ENCODE measurements at regions not wholly inside any gene's neighbourhood (a gene's known extent, or its start where the extent isn't known, plus 50 kb on each side); places are given as distances from the start of the nearest gene placed in this dataset.

DNA sequence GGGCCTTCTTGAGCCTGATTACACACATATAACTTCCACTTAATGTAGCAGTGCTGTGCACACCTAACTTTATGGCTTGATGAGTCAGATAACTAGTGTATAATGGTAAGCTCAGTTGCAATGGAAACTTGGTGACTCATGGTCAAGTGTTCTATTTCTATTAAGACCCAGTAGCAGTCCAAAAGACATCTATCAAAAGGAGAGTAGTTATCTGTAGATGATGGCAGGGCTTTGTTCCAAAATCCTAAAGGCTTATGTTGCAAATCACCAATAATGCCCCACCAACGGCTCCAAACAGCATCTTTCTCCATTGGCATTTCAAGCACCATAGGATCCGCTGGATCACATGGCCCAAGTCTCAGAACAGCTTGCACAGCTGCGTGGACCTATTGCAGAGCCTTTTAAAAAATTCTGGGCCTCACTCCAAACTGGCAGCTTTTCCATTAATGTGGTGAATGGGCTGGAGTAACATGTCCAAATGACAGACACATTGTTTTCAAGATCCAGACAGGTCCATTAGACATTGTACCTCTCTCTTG lies 566.8 kb upstream of the USP24 start:
- Mint-ChIP-seq H3K27me3 (ENCODE audit: low read depth in 3 of 3) (no peaks in the 10 kb centered on the region), H3K9me3 (peaks cover 0 to 10% (median 8%) of the 10 kb centered on the region in 7 donors), H3K27ac (no peak overlapping the region), H3K36me3 (no peaks in the 10 kb centered on the region), H3K4me1 (no peaks in the 10 kb centered on the region), H3K4me3 (no peak overlapping the region)
- H3K4me3 ChIP-seq (replicated peaks in 1 of 3; ENCODE audit: low read depth in 2 of 3, low read length in 3 of 3), result no peak overlapping the region
- H3K4me1 ChIP-seq (ENCODE audit: control insufficient read depth in 1 of 2, insufficient read depth in 2 of 2, low read length in 2 of 2), result no peaks in the 10 kb centered on the region
- no peak for DNase-seq
- no peak overlapping the region for H3K27ac ChIP-seq (ENCODE audit: low read depth in 1 of 2, low read length in 2 of 2)
- H2AFZ ChIP-seq (ENCODE audit: insufficient read depth, low read depth, low read length, poor library complexity, severe bottlenecking), result no peak overlapping the region
- no peaks in the 10 kb centered on the region for H3K79me2 ChIP-seq (ENCODE audit: insufficient read depth, low read length)
- H3K9me3 ChIP-seq (replicated peaks in 1 of 2; ENCODE audit: control insufficient read depth in 1 of 2, insufficient read depth in 1 of 2, low read length in 2 of 2), result peaks cover 0 to 6% of the 10 kb centered on the region in 2 donors
- no peak overlapping the region for H3K9ac ChIP-seq (ENCODE audit: insufficient read depth, low read length, poor library complexity, severe bottlenecking)
- TF ChIP-seq, protein P1, sequence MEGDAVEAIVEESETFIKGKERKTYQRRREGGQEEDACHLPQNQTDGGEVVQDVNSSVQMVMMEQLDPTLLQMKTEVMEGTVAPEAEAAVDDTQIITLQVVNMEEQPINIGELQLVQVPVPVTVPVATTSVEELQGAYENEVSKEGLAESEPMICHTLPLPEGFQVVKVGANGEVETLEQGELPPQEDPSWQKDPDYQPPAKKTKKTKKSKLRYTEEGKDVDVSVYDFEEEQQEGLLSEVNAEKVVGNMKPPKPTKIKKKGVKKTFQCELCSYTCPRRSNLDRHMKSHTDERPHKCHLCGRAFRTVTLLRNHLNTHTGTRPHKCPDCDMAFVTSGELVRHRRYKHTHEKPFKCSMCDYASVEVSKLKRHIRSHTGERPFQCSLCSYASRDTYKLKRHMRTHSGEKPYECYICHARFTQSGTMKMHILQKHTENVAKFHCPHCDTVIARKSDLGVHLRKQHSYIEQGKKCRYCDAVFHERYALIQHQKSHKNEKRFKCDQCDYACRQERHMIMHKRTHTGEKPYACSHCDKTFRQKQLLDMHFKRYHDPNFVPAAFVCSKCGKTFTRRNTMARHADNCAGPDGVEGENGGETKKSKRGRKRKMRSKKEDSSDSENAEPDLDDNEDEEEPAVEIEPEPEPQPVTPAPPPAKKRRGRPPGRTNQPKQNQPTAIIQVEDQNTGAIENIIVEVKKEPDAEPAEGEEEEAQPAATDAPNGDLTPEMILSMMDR (IDR thresholded peaks at IDR 0.05), result no peak
- no peak overlapping the region for H3K4me2 ChIP-seq (replicated peaks; ENCODE audit: extremely low read depth, low read length, poor library complexity, severe bottlenecking)
- no peaks in the 10 kb centered on the region for H3K27me3 ChIP-seq (ENCODE audit: control insufficient read depth in 2 of 2, insufficient read depth in 2 of 2, low read length in 2 of 2)
- intact Hi-C loops (cut with micrococcal nuclease), result no loop called here
- H4K20me1 ChIP-seq (ENCODE audit: insufficient read depth, low read length), result no peaks in the 10 kb centered on the region
- H3K36me3 ChIP-seq (replicated peaks in 1 of 2; ENCODE audit: control insufficient read depth in 1 of 2, insufficient read depth in 2 of 2, low read length in 2 of 2), result no peaks in the 10 kb centered on the region
- 86% methylated on average over 1 of the region's 3 CpGs for WGBS (ENCODE audit: insufficient coverage)

GRCh38 chr1:55781003-55781402 lies 565.8 kb upstream of the USP24 start:
- H3K4me1 Mint-ChIP-seq, result no peaks in the 10 kb centered on the region

More at GRCh38 chr1:55781003-55781402, 565.8 kb upstream of the USP24 start:
- DNase-seq, result no peak
- 75% methylated on average over 1 of the region's 3 CpGs for WGBS (ENCODE audit: insufficient coverage)
- no peaks in the 10 kb centered on the region for H3K27me3 ChIP-seq (ENCODE audit: control insufficient read depth in 2 of 2, insufficient read depth in 2 of 2, low read length in 2 of 2)
- H3K27ac ChIP-seq (ENCODE audit: low read depth in 1 of 2, low read length in 2 of 2), result no peak overlapping the region
- H3K4me3 ChIP-seq (replicated peaks in 1 of 3; ENCODE audit: low read depth in 2 of 3, low read length in 3 of 3), result no peak overlapping the region
- H4K20me1 ChIP-seq (ENCODE audit: insufficient read depth, low read length), result no peaks in the 10 kb centered on the region
- TF ChIP-seq, protein P1 (IDR thresholded peaks at IDR 0.05), result no peak
- no peaks in the 10 kb centered on the region for H3K36me3 Mint-ChIP-seq
- no peaks in the 10 kb centered on the region for H3K36me3 ChIP-seq (replicated peaks in 1 of 2; ENCODE audit: control insufficient read depth in 1 of 2, insufficient read depth in 2 of 2, low read length in 2 of 2)
- H3K4me1 ChIP-seq (ENCODE audit: control insufficient read depth in 1 of 2, insufficient read depth in 2 of 2, low read length in 2 of 2), result no peaks in the 10 kb centered on the region
- H3K27ac Mint-ChIP-seq, result no peak overlapping the region
- no peak overlapping the region for H3K4me3 Mint-ChIP-seq
- no peaks in the 10 kb centered on the region for H3K79me2 ChIP-seq (ENCODE audit: insufficient read depth, low read length)
- no peak overlapping the region for H2AFZ ChIP-seq (ENCODE audit: insufficient read depth, low read depth, low read length, poor library complexity, severe bottlenecking)
- H3K9me3 ChIP-seq (replicated peaks in 1 of 2; ENCODE audit: control insufficient read depth in 1 of 2, insufficient read depth in 1 of 2, low read length in 2 of 2), result peaks cover 0 to 6% of the 10 kb centered on the region in 2 donors
- no peak overlapping the region for H3K4me2 ChIP-seq (replicated peaks; ENCODE audit: extremely low read depth, low read length, poor library complexity, severe bottlenecking)
- H3K9ac ChIP-seq (ENCODE audit: insufficient read depth, low read length, poor library complexity, severe bottlenecking), result no peak overlapping the region
- intact Hi-C loops (cut with micrococcal nuclease), result no loop called here
- no peaks in the 10 kb centered on the region for H3K27me3 Mint-ChIP-seq (ENCODE audit: low read depth in 3 of 3)
- H3K9me3 Mint-ChIP-seq, result peaks cover 0 to 9% (median 7%) of the 10 kb centered on the region in 7 donors

Measured in CD14-positive monocyte (primary cell).